HepG2 (cell line): ENCODE measurements at regions not wholly inside any gene's neighbourhood (a gene's known extent, or its start where the extent isn't known, plus 50 kb on each side); places are given as distances from the start of the nearest gene placed in this dataset.

ENCODE experiments used
- EED ChIP-seq: sonication (generic); formaldehyde crosslinking; IDR thresholded peaks from 2 replicates; pipeline ENCODE4 v1.5.0; 2020; ENCODE audit warnings: mild to moderate bottlenecking, missing genetic modification reagents
- ELF1 ChIP-seq: sonication (generic); formaldehyde crosslinking; IDR thresholded peaks from 2 replicates; pipeline ENCODE4 v1.4.0; 2020; ENCODE audit warnings: missing genetic modification reagents
- GLI4 ChIP-seq: sonication (generic); formaldehyde crosslinking; IDR thresholded peaks from 2 replicates; pipeline ENCODE4 v1.5.1; 2020; ENCODE audit warnings: missing genetic modification reagents, mild to moderate bottlenecking, moderate library complexity, borderline replicate concordance
- HNRNPH1 ChIP-seq: fragments of 200-400 bp; formaldehyde crosslinking; optimal IDR thresholded peaks from 2 replicates; pipeline ENCODE3; 2017; ENCODE audit warnings: mild to moderate bottlenecking, low read depth, low read length
- KDM6A ChIP-seq: IDR thresholded peaks from 2 replicates; pipeline ENCODE4 v1.6.1; 2016; ENCODE audit warnings: low read depth
- SMARCE1 ChIP-seq: fragments of 450-650 bp; IDR thresholded peaks from 2 replicates; pipeline ENCODE4 v1.6.1; 2017; ENCODE audit warnings: borderline replicate concordance
- ZC3H4 ChIP-seq: sonication (generic); formaldehyde crosslinking; IDR thresholded peaks from 2 replicates; pipeline ENCODE4 v1.4.0; 2020; ENCODE audit warnings: missing genetic modification reagents, borderline replicate concordance
- ZNF10 ChIP-seq: sonication (generic); formaldehyde crosslinking; IDR thresholded peaks from 2 replicates; pipeline ENCODE4 v1.4.0; 2020; ENCODE audit warnings: mild to moderate bottlenecking, low read depth, missing genetic modification reagents, borderline replicate concordance
- ZNF263 ChIP-seq: sonication (generic); formaldehyde crosslinking; IDR thresholded peaks from 2 replicates; pipeline ENCODE4 v1.4.0; 2020; ENCODE audit warnings: missing genetic modification reagents
- ZNF761 ChIP-seq: sonication (generic); formaldehyde crosslinking; conservative IDR thresholded peaks from 2 replicates; pipeline ENCODE4 v1.4.0; 2020; ENCODE audit warnings: mild to moderate bottlenecking, missing genetic modification reagents
- TF ChIP-seq, protein P1 (sequence below): sonication (generic); formaldehyde crosslinking; IDR thresholded peaks from 2 replicates; pipeline ENCODE4 v1.4.0; 2020; ENCODE audit warnings: missing genetic modification reagents
- TF ChIP-seq, protein P2 (sequence below): sonication (generic); formaldehyde crosslinking; IDR thresholded peaks from 2 replicates; pipeline ENCODE4 v1.4.0; 2020; ENCODE audit warnings: missing genetic modification reagents

GRCh38 chr15:62791694-62792093, 250.9 kb upstream of the TPM1 start (continued):
- TF ChIP-seq ZNF263 (CRISPR knock-in tag), result no peak
- TF ChIP-seq ELF1 (CRISPR knock-in tag), result no peak
- TF ChIP-seq EED (CRISPR knock-in tag), result no peak
- no peak for TF ChIP-seq KDM6A (CRISPR knock-in tag)
- TF ChIP-seq ZC3H4 (CRISPR knock-in tag), result no peak
- TF ChIP-seq HNRNPH1, result no peak
- TF ChIP-seq ZNF761, result no peak
- no peak for TF ChIP-seq GLI4 (CRISPR knock-in tag)
- TF ChIP-seq, protein P1, sequence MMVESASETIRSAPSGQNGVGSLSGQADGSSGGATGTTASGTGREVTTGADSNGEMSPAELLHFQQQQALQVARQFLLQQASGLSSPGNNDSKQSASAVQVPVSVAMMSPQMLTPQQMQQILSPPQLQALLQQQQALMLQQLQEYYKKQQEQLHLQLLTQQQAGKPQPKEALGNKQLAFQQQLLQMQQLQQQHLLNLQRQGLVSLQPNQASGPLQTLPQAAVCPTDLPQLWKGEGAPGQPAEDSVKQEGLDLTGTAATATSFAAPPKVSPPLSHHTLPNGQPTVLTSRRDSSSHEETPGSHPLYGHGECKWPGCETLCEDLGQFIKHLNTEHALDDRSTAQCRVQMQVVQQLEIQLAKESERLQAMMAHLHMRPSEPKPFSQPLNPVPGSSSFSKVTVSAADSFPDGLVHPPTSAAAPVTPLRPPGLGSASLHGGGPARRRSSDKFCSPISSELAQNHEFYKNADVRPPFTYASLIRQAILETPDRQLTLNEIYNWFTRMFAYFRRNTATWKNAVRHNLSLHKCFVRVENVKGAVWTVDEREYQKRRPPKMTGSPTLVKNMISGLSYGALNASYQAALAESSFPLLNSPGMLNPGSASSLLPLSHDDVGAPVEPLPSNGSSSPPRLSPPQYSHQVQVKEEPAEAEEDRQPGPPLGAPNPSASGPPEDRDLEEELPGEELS, result no peak
- TF ChIP-seq, protein P2, sequence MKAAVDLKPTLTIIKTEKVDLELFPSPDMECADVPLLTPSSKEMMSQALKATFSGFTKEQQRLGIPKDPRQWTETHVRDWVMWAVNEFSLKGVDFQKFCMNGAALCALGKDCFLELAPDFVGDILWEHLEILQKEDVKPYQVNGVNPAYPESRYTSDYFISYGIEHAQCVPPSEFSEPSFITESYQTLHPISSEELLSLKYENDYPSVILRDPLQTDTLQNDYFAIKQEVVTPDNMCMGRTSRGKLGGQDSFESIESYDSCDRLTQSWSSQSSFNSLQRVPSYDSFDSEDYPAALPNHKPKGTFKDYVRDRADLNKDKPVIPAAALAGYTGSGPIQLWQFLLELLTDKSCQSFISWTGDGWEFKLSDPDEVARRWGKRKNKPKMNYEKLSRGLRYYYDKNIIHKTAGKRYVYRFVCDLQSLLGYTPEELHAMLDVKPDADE (CRISPR knock-in tag), result no peak
- no peak for TF ChIP-seq SMARCE1
- no peak for TF ChIP-seq ZNF10 (CRISPR knock-in tag)
